IMR-90 (cell line): ENCODE measurements at regions not wholly inside any gene's neighbourhood (a gene's known extent, or its start where the extent isn't known, plus 50 kb on each side); places are given as distances from the start of the nearest gene placed in this dataset.
A peak's percentile ranks its signal among the peaks of the same experiment; 100 is the strongest.

Experiments used
- ATAC-seq: fragments of 200-7000 bp; cut with Tn5 transposase; 2 replicates; pipeline ENCODE4 v1.9.1; 2020; ENCODE audit warnings: low read depth, mild to moderate bottlenecking, moderate library complexity
- BruUV-seq: library from RNA; stranded (reverse); fragments of 400-500 nt; replicated peaks from 2 replicates; lab custom pipeline; 2021; lab: Mats Ljungman, UMichigan
- CTCF ChIA-PET: fragments of 300-600 bp; formaldehyde crosslinking; extraction: SDS; loops from one replicate; lab custom pipeline; 2021; ENCODE audit warnings: antibody characterized with exemption; lab: Yijun Ruan, JAX
- POLR2A ChIA-PET: fragments of 300-600 bp; sonication (Branson Sonifier 250); formaldehyde crosslinking; loops from one replicate; lab custom pipeline; 2022; ENCODE audit warnings: antibody characterized with exemption; ENCODE audit not compliant: unreplicated experiment; lab: Charles Lee
- DNase-seq: peaks from one replicate; pipeline ENCODE4 v3.0.0; 2013
- H2AFZ ChIP-seq: replicated peaks from 2 replicates; pipeline ENCODE3; 2013; ENCODE audit warnings: low read length, mild to moderate bottlenecking; ENCODE audit not compliant: poor library complexity
- H2AK5ac ChIP-seq: 2 replicates; pipeline ENCODE4 v1.6.1; 2013; ENCODE audit warnings: low read depth, low read length, inconsistent platforms
- H2AK9ac ChIP-seq: replicated peaks from 2 replicates; pipeline ENCODE3; 2013; ENCODE audit warnings: mild to moderate bottlenecking, low read depth, low read length, moderate library complexity; ENCODE audit not compliant: poor library complexity
- H2BK120ac ChIP-seq: 2 replicates; pipeline ENCODE4 v1.6.1; 2013; ENCODE audit warnings: low read depth, low read length, inconsistent platforms
- H2BK15ac ChIP-seq: 3 replicates; pipeline ENCODE4 v1.6.1; 2013; ENCODE audit warnings: low read depth, low read length, inconsistent platforms
- H2BK20ac ChIP-seq: 2 replicates; pipeline ENCODE4 v1.6.1; 2013; ENCODE audit warnings: low read depth, mild to moderate bottlenecking, inconsistent platforms, low read length, moderate library complexity
- H2BK5ac ChIP-seq: 2 replicates; pipeline ENCODE4 v1.6.1; 2013; ENCODE audit warnings: mild to moderate bottlenecking, low read depth, low read length, inconsistent platforms; ENCODE audit not compliant: poor library complexity, severe bottlenecking
- H3K14ac ChIP-seq: replicated peaks from 2 replicates; pipeline ENCODE4 v1.6.1; 2013; ENCODE audit warnings: low read depth, low read length, inconsistent platforms
- H3K18ac ChIP-seq: 2 replicates; pipeline ENCODE4 v1.6.1; 2013; ENCODE audit warnings: low read depth, low read length, control low read depth
- H3K23ac ChIP-seq: 2 replicates; pipeline ENCODE4 v1.6.1; 2013; ENCODE audit warnings: low read depth, low read length, inconsistent platforms
- H3K27ac ChIP-seq: 2 replicates; pipeline ENCODE4 v1.5.1; 2013; ENCODE audit warnings: mild to moderate bottlenecking, control low read depth, low read length; ENCODE audit not compliant: insufficient read depth
- H3K27me3 ChIP-seq: 2 replicates; pipeline ENCODE4 v1.6.1; 2013; ENCODE audit warnings: low read length; ENCODE audit not compliant: control insufficient read depth, insufficient read depth
- H3K36me3 ChIP-seq: 2 replicates; pipeline ENCODE4 v1.6.1; 2013; ENCODE audit warnings: low read length, mixed read lengths; ENCODE audit not compliant: control insufficient read depth, insufficient read depth
- H3K4ac ChIP-seq: 2 replicates; pipeline ENCODE4 v1.6.1; 2013; ENCODE audit warnings: low read depth, low read length, inconsistent platforms
- H3K4me1 ChIP-seq: 2 replicates; pipeline ENCODE4 v1.6.1; 2013; ENCODE audit warnings: low read length, mixed read lengths; ENCODE audit not compliant: control insufficient read depth, insufficient read depth
- H3K4me2 ChIP-seq: 2 replicates; pipeline ENCODE4 v1.6.1; 2013; ENCODE audit warnings: low read depth, mild to moderate bottlenecking, control low read depth, low read length, moderate library complexity
- H3K4me3 ChIP-seq: 2 replicates; pipeline ENCODE4 v1.5.1; 2013; ENCODE audit warnings: low read depth, mild to moderate bottlenecking, control low read depth, low read length, moderate library complexity; ENCODE audit not compliant: insufficient read depth
- H3K56ac ChIP-seq: 2 replicates; pipeline ENCODE4 v1.6.1; 2013; ENCODE audit warnings: low read length, inconsistent platforms; ENCODE audit not compliant: insufficient read depth; ENCODE audit errors: extremely low read depth
- H3K79me1 ChIP-seq, 2 experiments: 2 replicates each; pipeline ENCODE4 v1.6.1; 2013; ENCODE audit warnings: low read length in 2 of 2, inconsistent platforms in 1 of 2, low read depth in 1 of 2
- H3K9ac ChIP-seq: 2 replicates; pipeline ENCODE4 v1.6.1; 2013; ENCODE audit warnings: low read depth, low read length, control low read depth
- H3K9me1 ChIP-seq: 2 replicates; pipeline ENCODE4 v1.6.1; 2013; ENCODE audit warnings: low read length, inconsistent platforms; ENCODE audit not compliant: insufficient read depth
- H3K9me3 ChIP-seq: 2 replicates; pipeline ENCODE4 v1.6.1; 2013; ENCODE audit warnings: low read length; ENCODE audit not compliant: control insufficient read depth, insufficient read depth
- H4K20me1 ChIP-seq: 2 replicates; pipeline ENCODE4 v1.6.1; 2013; ENCODE audit warnings: low read length, inconsistent platforms; ENCODE audit not compliant: insufficient read depth
- H4K5ac ChIP-seq: 2 replicates; pipeline ENCODE4 v1.6.1; 2013; ENCODE audit warnings: mild to moderate bottlenecking, low read depth, low read length, control low read depth
- H4K8ac ChIP-seq, 2 experiments: 2 replicates each; pipeline ENCODE4 v1.6.1; 2013; ENCODE audit warnings: low read depth in 2 of 2, low read length in 2 of 2, control low read depth in 1 of 2, inconsistent platforms in 1 of 2
- H4K91ac ChIP-seq: 2 replicates; pipeline ENCODE4 v1.6.1; 2013; ENCODE audit warnings: low read depth, low read length, inconsistent platforms; ENCODE audit not compliant: insufficient read depth
- BHLHE40 ChIP-seq: fragments of 150-350 bp; IDR thresholded peaks from 2 replicates; pipeline ENCODE4 v1.6.1; 2016; ENCODE audit warnings: mild to moderate bottlenecking, low read depth, low read length
- ELK1 ChIP-seq: fragments of 150-350 bp; IDR thresholded peaks from 2 replicates; pipeline ENCODE4 v1.6.1; 2016; ENCODE audit warnings: low read depth, mild to moderate bottlenecking, low read length, moderate library complexity, borderline replicate concordance
- MAFK ChIP-seq: IDR thresholded peaks from 2 replicates; pipeline ENCODE4 v1.6.1; 2012; ENCODE audit warnings: low read depth, low read length, improper control_type of control experiment
- MAZ ChIP-seq: IDR thresholded peaks from 2 replicates; pipeline ENCODE4 v1.6.1; 2012; ENCODE audit warnings: low read depth, mild to moderate bottlenecking, low read length, improper control_type of control experiment, moderate library complexity, borderline replicate concordance
- NFE2L2 ChIP-seq: fragments of 150-350 bp; IDR thresholded peaks from 2 replicates; pipeline ENCODE4 v1.6.1; 2016; ENCODE audit warnings: low read depth, mild to moderate bottlenecking, low read length
- POLR2A ChIP-seq: IDR thresholded peaks from 2 replicates; pipeline ENCODE4 v1.6.1; 2012; ENCODE audit warnings: mild to moderate bottlenecking, low read depth, low read length
- RAD21 ChIP-seq: IDR thresholded peaks from 2 replicates; pipeline ENCODE4 v1.6.1; 2012; ENCODE audit warnings: low read length, improper control_type of control experiment
- RCOR1 ChIP-seq: IDR thresholded peaks from 2 replicates; pipeline ENCODE4 v1.6.1; 2012; ENCODE audit warnings: mild to moderate bottlenecking, low read length, improper control_type of control experiment; ENCODE audit not compliant: insufficient replicate concordance
- RFX5 ChIP-seq: IDR thresholded peaks from 2 replicates; pipeline ENCODE4 v1.8.0; 2012; ENCODE audit warnings: low read depth, mild to moderate bottlenecking, low read length, moderate library complexity
- SMC3 ChIP-seq: fragments of 150-350 bp; IDR thresholded peaks from 2 replicates; pipeline ENCODE4 v1.6.1; 2016; ENCODE audit warnings: low read depth, mild to moderate bottlenecking, antibody characterized with exemption, low read length, moderate library complexity
- USF2 ChIP-seq: fragments of 150-350 bp; IDR thresholded peaks from 2 replicates; pipeline ENCODE4 v1.6.1; 2017; ENCODE audit warnings: mild to moderate bottlenecking, antibody characterized with exemption, low read length, low read depth
- WGBS, 2 experiments: methylation state at CpG; one replicate each; pipeline versions ENCODE4 v1.1.5 to v1.1.7; 2013; ENCODE audit warnings: missing lambda C conversion rate in 2 of 2; ENCODE audit not compliant: insufficient read length in 1 of 2; ENCODE audit errors: extremely low coverage in 2 of 2; 5-methylcytosine and 5-hydroxymethylcytosine counted together
- dilution Hi-C: fragments of 300-500 bp; cut with HindIII; formaldehyde crosslinking; loops from one replicate; pipeline ENCODE4 v1.14.3; 2018; ENCODE audit warnings: low sequenced_read_pairs; ENCODE audit not compliant: unreplicated experiment
- in situ Hi-C: fragments of 300-500 bp; cut with MboI; formaldehyde crosslinking; loops from 3 replicates; pipeline ENCODE4 v1.14.3; 2019; ENCODE audit warnings: low sequenced_read_pairs, inconsistent platforms, mixed read lengths
- intact Hi-C: fragments of 100-400 bp; cut with micrococcal nuclease; formaldehyde crosslinking; loops from 2 replicates; pipeline ENCODE4 v1.10.0; 2022
- TF ChIP-seq, protein P1 (sequence below): conservative IDR thresholded peaks from 2 replicates; pipeline ENCODE4 v1.5.1; 2012; ENCODE audit warnings: mild to moderate bottlenecking, low read depth, low read length, improper control_type of control experiment

- no CpG with 5 or more reads among the region's 2 CpGs for WGBS, 2 experiments
- peak overlapping the region in 1 of 2 experiments; percentile 70; a peak in 1 of 4 replicates for H4K8ac ChIP-seq
- H2BK20ac ChIP-seq: peak overlapping the region; percentile 86; the same call in 1 of the 2 replicates
- H3K27me3 ChIP-seq: no peaks in the 10 kb centered on the region
- H3K36me3 ChIP-seq: no peaks in the 10 kb centered on the region
- H3K27ac ChIP-seq: no peak overlapping the region
- dilution Hi-C loops (no loop called here), intact Hi-C loops (loop anchor here (1.0 kb wide), 1 partner anchor 70 kb away; no protein-coding TSS in a partner anchor), in situ Hi-C loops (no loop called here)
- H2AK9ac ChIP-seq: no peak overlapping the region
- peak overlapping the region; percentile 59 for H2BK5ac ChIP-seq
- no peak overlapping the region for H2BK15ac ChIP-seq
- H3K9me1 ChIP-seq: no peaks in the 10 kb centered on the region
- peak overlapping the region; percentile 96; the same call in 1 of the 2 replicates for H4K5ac ChIP-seq
- H3K4me1 ChIP-seq: peaks cover 3% of the 10 kb centered on the region
- 0 out of 2 replicates have a peak overlapping the region, but pooled peaks have one; percentile 31 for H3K23ac ChIP-seq
- H3K4ac ChIP-seq: peak overlapping the region; percentile 41; the same call in 1 of the 2 replicates
- no TSS peak for BruUV-seq
- ChIA-PET POLR2A (no interaction called here), CTCF (interaction anchor here (1.3 kb wide), 1 partner anchor 17 kb away, joined by 3 read pairs; no protein-coding TSS in a partner anchor)
- peak; percentile 42 for ATAC-seq
- H3K9me3 ChIP-seq: no peaks in the 10 kb centered on the region
- H4K20me1 ChIP-seq: no peaks in the 10 kb centered on the region
- 0 out of 2 replicates have a peak overlapping the region, but pooled peaks have one; percentile 74 for H2AK5ac ChIP-seq
- H4K91ac ChIP-seq: peak overlapping the region; percentile 39; the same call in 1 of the 2 replicates
- H2BK120ac ChIP-seq: peak overlapping the region; percentile 76; the same call in 1 of the 2 replicates
- no peak for DNase-seq
- no peak overlapping the region for H3K9ac ChIP-seq
- H3K18ac ChIP-seq: peak overlapping the region; percentile 96; the same call in 1 of the 2 replicates
- TF ChIP-seq, protein P1, sequence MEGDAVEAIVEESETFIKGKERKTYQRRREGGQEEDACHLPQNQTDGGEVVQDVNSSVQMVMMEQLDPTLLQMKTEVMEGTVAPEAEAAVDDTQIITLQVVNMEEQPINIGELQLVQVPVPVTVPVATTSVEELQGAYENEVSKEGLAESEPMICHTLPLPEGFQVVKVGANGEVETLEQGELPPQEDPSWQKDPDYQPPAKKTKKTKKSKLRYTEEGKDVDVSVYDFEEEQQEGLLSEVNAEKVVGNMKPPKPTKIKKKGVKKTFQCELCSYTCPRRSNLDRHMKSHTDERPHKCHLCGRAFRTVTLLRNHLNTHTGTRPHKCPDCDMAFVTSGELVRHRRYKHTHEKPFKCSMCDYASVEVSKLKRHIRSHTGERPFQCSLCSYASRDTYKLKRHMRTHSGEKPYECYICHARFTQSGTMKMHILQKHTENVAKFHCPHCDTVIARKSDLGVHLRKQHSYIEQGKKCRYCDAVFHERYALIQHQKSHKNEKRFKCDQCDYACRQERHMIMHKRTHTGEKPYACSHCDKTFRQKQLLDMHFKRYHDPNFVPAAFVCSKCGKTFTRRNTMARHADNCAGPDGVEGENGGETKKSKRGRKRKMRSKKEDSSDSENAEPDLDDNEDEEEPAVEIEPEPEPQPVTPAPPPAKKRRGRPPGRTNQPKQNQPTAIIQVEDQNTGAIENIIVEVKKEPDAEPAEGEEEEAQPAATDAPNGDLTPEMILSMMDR: no peak
- TF ChIP-seq RFX5 (no peak), SMC3 (no peak), NFE2L2 (no peak), MAFK (no peak), USF2 (no peak), BHLHE40 (no peak), ELK1 (no peak), RAD21 (no peak), POLR2A (no peak), RCOR1 (no peak), MAZ (no peak)
- H3K4me2 ChIP-seq: no peak overlapping the region
- no peak overlapping the region for H3K4me3 ChIP-seq
- H3K56ac ChIP-seq: no peak overlapping the region
- no peaks in the 10 kb centered on the region for H3K79me1 ChIP-seq
- H2AFZ ChIP-seq: no peak overlapping the region
- 0 out of 2 replicates have a peak overlapping the region, but pooled peaks have one; percentile 50 for H3K14ac ChIP-seq
Observed at GRCh38 chr4:158050942-158051341, 121.9 kb downstream of the GASK1B start.
